Stimulated activated CD4-positive, alpha-beta T cell treated with anti-CD3 and anti-CD28 coated beads, Interleukin-1b, Interleukin-23, amount 100 ng/mL, for 24 hours (primary cell): ENCODE measurements at regions not wholly inside any gene's neighbourhood (a gene's known extent, or its start where the extent isn't known, plus 50 kb on each side); places are given as distances from the start of the nearest gene placed in this dataset.
"Not testable (repeated sequence)": the region's sequence is repeated elsewhere in the genome, so short reads cannot be mapped to it uniquely, and the experiment has no call there.

ENCODE experiments used
- DNase-seq, 4 experiments: peaks; one replicate each; pipeline ENCODE4 v3.0.0-alpha.2; 2020; ENCODE audit warnings: low read depth in 4 of 4, low spot score in 1 of 4

DNA sequence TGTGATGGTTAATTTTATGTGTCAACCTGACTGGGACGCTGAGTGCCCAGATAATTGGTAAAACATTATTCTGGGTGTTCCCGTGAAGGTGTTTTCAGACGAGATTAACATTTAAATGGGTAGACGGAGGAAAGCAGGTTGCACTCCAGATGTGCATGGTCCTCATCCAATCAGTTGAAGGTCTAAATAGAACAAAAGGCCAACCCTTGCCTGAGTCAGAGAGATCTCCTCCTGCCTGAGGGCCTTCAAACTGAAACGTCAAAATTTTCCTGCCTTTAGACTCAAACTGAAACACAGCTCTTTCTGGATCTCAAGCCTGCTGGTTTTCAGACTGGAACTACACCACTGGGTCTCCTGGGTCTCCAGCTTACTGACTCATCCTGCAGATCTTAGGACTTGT is 73.5 kb downstream of the NPIPA8 start:
- not testable (repeated sequence) for DNase-seq

DNA sequence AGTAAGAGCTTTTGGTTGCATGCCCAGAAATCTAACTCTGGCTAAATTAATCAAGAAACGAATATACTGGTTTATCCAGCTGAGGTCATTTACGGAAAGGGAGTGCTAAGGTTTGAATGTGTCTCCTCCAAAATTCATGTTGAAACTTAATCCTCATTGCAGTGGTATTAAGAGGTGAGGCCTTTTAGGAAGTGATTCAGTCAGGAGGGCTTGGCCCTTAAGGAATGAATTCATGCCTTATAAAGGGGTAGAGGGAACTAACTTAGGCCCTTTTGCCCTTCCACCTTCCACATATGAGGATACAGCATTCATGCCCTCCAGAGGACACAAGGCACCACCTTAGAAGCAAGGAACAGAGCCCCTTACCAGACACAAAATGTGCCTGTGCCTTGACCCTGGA is 74.7 kb downstream of the NPIPA8 start:
- DNase-seq = not testable (repeated sequence)

DNA sequence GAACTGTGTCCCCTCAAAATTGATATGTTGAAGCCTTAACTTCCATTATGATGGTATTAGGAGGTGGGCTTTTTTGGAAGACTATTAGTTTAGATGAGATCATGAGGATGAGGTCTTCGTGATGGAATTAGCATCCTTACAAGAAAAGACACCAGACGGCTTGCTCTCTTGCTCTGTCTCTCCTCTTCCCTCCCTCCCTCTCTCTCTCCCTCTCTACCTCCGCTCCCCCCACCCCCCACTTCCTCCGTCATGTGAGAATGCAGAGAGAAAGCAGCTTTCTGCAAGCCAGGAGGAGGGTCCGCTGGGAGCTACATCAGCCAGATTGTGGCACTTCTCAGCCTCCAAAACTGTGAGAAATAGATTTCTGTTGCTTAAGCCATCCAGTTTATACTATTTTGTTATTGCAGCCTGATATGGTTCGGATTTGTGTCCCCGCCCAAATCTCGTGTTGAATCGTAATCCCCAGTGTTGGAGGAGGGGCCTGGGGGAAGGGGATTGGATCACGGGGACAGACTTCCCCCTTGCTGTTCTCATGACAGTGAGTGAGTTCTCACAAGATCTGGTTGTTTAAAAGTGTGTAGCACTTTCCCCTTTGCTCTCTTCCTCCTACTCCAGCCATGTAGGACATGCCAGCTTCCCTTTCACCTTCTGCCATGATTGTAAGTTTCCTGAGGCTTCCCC is 76.9 kb downstream of the NPIPA8 start:
- not testable (repeated sequence) for DNase-seq

DNA sequence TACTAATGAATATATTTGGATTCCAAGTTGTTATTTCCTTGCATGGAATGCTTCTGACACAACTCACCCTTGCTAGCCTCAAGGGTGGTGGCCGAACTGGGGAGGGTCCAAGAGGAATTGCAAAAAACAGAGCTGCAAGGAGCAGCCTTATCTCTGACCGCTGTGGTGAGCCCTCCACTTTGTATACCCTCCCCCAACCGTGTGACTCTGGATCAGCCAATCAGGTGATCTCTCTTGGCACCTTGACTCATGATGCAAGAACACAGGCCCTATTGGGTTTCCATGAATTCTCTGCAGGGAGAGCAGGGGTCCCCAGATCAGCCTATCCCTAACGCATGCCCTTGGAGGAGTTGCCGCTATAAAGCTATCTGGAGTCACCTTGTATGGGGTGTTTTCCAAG is 83.6 kb downstream of the NPIPA8 start:
- DNase-seq = not testable (repeated sequence)

DNA sequence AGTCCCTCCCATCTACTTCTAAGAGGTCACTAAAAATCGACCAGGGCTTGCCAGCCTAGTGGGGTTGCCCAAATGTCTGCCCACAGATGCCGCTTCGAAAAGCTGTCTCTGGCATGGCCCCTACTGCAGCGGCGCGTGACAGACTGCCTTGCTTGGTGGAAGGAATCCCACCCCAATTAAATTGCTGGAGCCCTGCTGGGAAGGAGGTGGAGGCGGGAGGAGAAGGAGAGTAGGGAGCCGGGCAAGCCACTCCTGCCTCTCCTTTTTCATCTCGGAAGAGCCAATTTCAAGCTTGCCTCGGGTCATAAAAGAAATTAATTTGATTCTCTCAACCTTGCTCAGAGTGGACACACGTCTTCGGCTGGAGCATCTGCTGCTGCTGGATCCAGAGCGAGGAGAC is 106.0 kb downstream of the NPIPA8 start:
- not testable (repeated sequence) for DNase-seq

DNA sequence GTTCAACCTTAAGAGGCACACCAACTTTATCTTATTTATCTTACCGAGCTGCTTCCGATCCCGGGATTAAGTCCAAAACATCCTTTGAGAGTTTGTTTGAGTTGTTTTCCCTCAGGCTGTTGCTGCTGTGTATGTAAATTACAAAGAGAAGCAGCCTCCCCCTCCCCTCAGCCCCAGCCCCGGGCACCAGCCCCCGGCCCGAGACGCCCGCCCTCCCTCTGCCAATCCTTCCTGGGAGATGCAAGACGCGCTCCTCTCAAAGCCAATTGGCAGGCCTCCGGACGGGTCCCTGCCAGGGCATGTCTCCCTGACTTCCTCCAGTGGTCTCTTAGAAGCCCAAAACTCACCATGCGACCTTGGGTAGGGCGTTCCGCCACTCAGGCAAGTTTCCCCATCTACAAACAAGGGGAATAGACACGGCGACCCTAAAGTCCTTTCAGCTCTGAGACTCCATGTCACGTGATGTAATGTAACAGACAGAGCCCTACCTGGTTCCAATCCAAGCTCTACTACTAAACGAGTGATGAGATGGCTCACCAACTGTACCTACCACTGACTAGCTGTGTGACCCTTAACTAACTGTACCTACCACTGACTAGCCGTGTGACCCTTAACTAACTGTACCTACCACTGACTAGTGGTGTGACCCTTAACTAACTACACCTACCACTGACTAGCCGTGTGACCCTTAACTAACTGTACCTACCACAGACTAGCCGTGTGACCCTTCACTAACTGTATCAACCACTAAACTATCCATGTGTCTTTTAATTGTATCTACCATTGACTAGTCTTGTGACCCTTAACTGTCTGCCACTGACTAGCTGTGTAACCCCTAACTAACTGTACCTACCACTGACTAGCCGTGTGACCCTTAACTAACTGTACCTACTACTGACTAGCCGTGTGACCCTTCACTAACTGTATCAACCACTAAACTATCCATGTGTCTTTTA is 114.2 kb downstream of the NPIPA8 start:
- DNase-seq = not testable (repeated sequence)

DNA sequence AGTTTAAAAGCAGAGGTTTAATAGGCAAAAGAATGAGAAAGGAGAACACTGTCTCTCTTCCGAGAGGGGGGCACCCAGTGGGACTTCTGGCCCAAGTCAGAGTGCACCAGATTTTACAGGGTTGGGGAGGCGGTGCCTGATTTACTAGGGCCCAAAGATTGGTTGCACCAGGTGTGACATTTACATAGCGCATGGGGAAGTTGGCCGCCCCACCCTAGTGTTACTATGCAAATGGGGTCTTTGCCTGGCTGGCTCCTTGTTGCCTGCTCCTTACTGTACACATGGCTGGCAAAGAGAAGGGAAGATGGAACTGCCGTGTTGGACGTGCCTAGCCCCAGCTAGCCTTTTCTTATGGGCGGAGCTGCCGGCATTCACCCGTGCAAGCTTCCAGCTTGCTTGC is 118.8 kb downstream of the NPIPA8 start:
- not testable (repeated sequence) for DNase-seq

DNA sequence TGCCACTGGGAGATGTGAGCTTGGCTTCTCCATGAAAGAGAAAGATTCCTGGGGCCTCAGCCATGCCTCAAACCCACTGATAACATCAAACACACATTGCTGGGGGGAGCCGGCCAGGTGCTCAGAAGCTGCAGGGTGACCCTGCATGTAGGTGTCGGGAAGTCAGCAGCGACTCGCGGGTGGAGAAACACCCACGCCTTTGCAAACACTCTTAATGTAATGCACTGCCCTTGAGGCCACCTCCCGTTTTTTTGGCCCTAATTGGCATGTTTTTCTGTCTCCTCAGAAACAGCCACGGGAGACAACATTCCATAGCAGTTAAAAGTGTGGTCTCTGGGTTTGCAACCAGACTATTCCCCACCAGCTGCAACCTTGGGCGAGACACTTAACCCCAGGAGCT is 119.7 kb downstream of the NPIPA8 start:
- DNase-seq = not testable (repeated sequence)

DNA sequence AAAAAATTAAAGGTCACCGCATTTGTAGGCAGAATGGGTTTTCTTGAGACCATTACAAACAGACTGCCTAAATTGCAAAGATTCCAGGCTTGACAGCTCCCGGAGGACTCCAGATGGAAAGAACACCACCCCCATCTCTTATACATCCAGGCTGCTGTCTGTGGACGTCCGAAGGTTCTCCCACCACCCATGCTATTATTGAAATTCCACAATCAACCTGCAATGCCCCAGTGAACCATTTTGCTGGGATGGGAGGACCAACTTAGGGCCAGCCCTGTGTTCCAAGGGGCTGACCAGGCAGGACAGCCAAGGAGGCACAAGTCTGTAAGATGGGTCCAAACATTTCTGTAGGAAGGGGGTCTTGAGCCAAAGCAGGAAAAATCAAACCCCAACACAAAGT is 122.7 kb downstream of the NPIPA8 start:
- DNase-seq = not testable (repeated sequence)

DNA sequence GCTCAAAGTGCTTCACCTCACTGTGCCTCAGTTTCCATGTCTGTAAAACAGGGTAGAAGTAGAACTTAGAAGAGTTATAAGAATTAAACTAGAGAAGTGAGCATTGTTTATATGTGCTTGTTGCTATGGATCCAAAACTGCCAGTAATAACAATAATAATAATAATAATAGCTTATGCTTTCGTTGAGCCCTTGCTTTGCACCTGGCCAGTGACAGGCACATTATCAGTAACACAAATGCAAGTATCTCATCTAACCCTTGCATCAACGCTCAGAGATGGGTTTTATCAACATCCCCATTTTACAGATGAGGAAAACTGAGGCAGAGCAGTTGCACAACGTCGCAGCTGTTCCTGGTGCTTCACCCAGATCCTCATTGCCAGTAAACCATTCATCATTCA is 125.0 kb downstream of the NPIPA8 start:
- not testable (repeated sequence) for DNase-seq

DNA sequence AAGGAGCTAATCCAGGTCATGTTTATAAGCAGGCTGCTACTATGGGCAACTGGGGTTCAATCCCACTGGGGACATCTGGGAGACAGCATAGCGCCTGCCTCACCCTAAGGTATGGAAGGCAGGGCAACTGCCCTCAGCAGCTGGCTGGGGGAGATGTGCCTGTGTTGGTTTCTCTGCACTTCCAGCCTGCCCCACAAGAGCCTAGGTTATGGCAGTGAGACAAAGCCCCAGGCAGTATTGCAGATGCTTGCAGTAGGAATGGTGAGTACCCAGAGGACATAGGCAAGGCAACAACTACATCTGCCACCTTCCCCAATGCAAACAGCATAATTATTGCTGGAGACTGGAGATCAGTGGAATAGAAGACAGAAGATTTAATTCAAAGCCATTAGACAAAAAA is 131.8 kb downstream of the NPIPA8 start:
- DNase-seq = not testable (repeated sequence)

DNA sequence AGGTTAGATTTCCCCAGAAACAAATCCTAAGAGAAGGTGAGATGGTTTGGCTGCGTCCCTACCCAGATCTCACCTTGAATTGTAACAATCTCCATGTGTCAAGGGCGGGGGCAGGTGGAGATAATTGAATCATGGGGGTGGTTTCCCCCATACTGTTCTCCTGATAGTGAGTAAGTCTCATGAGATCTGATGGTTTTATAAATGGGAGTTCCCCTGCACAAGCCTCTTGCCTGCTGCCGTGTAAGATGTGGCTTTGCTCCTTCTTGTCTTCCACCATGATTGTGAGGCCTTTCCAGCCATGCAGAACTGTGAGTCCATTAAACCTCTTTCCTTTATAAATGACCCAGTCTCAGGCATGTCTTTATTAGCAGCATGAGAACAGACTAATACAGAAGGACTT is 132.2 kb downstream of the NPIPA8 start:
- not testable (repeated sequence) for DNase-seq

DNA sequence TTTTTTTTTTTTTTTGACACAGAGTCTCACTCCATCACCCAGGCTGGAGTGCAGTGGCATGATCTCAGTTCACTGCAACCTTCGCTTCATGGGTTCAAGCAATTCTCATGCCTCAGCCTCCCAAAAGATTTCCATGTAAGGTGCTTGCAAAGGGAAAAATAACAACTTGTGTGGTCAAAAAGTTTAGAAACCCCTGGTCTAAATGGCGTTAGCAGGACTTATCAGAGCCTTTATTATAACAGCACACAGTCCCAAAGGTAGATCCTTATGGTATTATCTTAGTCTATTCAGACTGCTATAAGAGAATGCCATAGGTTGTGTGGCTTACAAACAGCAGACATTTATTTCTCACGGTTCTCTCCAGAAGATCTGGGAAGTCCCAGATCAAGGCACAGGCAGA is 135.0 kb downstream of the NPIPA8 start:
- not testable (repeated sequence) for DNase-seq

DNA sequence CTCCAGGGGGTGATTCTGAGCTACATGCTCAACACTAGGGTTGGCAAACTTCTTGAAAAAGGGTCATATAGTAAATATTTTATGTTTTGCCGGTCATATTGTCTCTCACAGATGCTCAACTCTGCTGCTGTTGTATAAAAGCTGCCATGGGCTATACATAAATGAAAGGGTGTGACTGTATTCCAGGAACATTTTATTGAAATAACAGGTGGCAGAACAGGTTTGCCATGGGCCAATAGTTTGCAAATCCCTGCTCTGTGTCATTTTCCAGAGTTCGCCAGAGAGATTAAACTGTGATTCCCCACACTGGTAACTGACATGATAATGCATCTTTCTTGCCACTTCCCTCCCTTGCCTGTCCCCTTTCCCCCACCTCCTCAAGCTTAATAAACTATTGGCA is 144.1 kb downstream of the NPIPA8 start:
- DNase-seq = not testable (repeated sequence)

DNA sequence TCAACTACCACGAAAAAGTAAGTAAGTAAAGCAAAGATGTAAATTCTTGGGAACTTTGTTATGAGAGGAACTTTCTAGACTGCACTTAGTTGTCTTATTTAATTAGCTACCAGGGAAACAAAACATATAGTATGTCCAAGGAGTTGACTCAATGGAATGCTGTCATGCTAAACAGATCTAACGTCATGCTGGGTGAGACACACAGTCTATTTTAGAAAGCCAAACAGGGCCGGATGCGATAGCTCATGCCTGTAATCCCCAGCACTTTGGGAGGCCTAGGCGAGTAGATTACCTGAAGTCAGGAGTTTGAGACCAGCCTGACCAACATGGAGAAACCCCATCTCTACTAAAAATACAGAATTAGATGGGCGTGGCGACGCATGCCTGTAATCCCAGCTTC is 146.4 kb downstream of the NPIPA8 start:
- not testable (repeated sequence) for DNase-seq

DNA sequence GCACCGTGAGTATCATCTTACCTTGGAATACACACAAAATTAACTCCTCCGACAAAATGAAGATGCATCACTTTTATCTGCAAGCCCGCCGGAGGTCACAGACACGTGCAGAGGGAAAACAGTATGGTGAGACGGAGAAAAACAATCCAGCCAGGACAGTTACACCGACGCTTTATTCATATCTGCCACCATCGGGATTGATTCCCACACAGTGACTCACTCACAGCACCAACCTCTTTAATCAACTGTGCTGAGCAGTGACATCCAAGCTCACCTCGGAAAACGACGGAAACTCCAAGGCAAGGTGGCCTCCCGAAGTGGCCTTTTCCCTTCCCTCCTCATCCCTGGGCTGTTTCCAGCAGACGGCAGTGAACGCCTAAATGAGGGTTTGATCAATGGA is 151.8 kb downstream of the NPIPA8 start:
- DNase-seq = not testable (repeated sequence)

DNA sequence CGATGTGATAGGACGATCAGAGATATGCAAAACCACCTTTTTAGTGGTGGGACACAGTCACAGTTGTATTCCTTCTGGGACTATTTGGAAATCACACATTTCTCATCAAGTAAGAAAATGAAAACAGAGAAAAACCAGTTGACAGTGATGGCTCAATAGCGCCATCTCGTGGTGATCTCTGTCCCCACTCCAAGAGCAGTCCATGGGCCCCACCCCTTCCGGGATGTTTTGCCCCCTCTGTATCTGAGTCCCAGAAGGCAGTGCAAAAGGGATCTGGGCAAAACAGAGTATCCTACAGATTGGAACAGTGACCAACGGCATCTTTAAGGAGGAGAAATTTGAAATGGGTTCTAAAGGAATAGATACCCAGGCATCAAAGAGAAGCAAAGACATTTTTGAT is 155.5 kb downstream of the NPIPA8 start:
- DNase-seq = not testable (repeated sequence)

DNA sequence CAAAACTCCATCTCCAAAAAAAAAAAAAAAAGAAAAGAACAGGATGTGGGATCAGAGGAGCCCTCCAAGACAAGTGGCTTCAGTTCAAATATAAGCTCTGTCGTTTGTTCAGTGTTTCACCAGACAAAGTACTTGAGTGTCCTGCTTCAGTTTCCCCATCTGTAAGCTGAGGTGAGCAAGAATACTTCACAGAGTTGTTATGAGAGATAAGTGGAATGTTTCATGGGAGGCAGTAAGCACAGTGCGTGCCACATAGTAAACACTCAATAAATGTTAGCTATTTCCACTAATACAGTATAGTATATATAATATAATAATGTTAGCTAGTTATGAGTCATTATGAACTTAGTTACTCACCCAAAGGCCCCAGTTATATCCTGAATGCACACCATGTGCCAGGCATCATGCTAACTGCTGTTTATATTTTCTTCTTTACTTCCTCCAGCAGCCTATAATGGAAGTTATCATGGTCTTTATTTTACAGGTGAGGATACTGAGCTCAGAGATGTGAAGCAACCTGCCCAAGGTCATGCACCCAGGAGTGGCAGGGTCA is 162.5 kb downstream of the NPIPA8 start:
- DNase-seq = not testable (repeated sequence)

DNA sequence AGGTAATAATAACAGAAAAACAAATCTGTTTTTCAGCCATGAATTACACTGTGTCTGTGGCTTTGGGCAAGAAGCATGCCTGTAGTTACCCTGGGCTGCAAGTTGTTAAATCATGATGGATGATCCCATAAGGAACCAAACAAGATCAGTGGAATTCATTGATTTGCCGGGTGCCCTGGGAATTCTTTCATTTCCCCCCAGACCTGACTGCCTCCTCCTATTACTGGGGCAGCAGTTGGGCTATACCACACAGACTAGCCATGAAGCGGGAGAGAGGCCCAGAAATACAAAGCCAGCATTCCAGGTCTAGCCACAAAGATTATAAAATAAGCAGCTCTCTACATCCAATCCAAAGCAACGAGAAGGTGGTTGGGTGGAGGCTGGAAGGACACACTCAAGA is 174.2 kb downstream of the NPIPA8 start:
- DNase-seq = not testable (repeated sequence)

DNA sequence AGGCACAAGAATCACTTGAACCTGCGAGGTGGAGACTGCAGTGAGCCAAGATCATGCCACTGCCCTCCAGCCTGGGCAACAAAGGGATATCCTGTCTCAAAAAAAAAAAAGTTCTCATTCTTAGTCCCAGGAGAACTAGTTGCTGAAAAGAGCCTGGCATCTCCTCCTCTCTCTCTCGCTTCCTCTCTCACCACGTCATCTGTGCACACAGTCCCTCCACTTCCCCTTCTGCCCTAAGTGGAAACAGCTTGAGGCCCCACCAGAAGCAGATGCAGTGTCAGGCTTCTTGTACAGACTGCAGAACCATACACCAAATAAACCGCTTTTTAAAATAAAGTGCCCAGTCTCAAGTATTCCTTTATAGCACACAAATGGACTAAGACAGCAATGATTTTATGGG is 175.3 kb downstream of the NPIPA8 start:
- DNase-seq = not testable (repeated sequence)

DNA sequence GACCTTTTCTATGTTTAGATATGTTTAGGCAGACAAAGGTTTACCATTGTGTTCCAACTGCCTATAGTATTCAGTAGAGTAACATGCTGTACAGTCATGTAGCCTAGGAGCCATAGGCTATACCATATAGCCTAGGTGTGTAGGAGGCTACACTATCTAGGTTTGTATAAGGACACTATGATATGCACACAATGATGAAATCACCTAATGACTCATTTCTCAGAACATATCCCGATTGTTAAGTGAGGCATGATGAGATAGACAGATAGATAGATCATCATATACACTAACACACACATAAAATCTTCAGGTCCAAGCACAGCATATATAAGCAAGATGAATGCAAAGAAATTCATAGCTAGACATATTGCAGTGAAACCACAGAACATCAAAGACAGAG is 177.4 kb downstream of the NPIPA8 start:
- DNase-seq = not testable (repeated sequence)

DNA sequence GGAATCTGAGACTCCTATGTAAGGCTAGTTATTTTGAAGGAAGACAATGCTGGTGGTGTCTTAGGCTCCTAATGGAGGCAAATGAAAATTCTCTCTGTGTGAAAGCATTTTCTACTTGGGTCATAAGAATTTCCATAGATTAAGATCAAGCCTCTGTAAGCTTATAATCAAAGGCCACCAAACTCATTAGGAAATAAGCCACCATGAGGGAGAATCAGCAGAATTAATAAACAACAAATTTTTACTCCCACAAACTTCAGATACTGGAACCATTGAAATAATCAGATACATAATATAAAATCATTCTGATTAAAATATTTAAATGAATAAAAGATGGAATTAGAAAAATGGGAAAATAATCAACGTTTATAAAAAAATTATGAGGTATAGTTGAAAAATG is 178.7 kb downstream of the NPIPA8 start:
- not testable (repeated sequence) for DNase-seq
